GM06990 (cell line): ENCODE measurements at regions not wholly inside any gene's neighbourhood (a gene's known extent, or its start where the extent isn't known, plus 50 kb on each side); places are given as distances from the start of the nearest gene placed in this dataset.

Experiments
- DNase-seq: peaks from one replicate; pipeline ENCODE4 v3.0.0-alpha.2; 2011; ENCODE audit not compliant: insufficient read length; ENCODE audit errors: extremely low read depth
- H3K27me3 ChIP-seq: replicated peaks from 2 replicates; pipeline ENCODE4 v1.6.0; 2011; ENCODE audit warnings: low read length; ENCODE audit not compliant: control insufficient read depth, insufficient read depth
- H3K36me3 ChIP-seq: 2 replicates; pipeline ENCODE4 v1.5.1; 2011; ENCODE audit warnings: low read length; ENCODE audit not compliant: control insufficient read depth, insufficient read depth
- H3K4me3 ChIP-seq: replicated peaks from 2 replicates; pipeline ENCODE4 v1.5.1; 2011; ENCODE audit warnings: low read depth, mild to moderate bottlenecking, control low read depth, low read length
- TF ChIP-seq, protein P1 (sequence below): IDR thresholded peaks from 2 replicates; pipeline ENCODE4 v1.5.1; 2011; ENCODE audit warnings: low read length, control low read depth, mild to moderate bottlenecking, inconsistent platforms; ENCODE audit not compliant: insufficient read depth, poor library complexity, severe bottlenecking

DNA sequence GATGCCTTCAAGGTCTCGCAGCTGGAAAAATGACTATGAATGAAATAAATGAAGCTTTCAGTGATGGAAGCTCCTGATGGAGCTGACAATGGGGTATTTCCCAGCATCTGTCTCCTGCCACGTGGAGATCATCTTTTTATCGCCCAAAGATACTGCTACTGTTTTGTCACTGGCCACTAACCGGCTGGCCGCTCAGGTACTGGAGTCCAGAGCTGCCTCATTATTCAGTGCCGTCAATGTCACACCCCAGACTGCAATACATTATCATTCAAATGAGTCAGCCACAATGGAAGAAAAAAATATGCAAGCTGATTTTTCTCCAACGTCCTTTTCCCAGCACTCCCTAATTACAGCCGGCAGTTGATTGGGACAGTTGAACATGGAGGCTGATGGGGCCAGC, 280.4 kb downstream of the ZSWIM6 start:
- TF ChIP-seq, protein P1, sequence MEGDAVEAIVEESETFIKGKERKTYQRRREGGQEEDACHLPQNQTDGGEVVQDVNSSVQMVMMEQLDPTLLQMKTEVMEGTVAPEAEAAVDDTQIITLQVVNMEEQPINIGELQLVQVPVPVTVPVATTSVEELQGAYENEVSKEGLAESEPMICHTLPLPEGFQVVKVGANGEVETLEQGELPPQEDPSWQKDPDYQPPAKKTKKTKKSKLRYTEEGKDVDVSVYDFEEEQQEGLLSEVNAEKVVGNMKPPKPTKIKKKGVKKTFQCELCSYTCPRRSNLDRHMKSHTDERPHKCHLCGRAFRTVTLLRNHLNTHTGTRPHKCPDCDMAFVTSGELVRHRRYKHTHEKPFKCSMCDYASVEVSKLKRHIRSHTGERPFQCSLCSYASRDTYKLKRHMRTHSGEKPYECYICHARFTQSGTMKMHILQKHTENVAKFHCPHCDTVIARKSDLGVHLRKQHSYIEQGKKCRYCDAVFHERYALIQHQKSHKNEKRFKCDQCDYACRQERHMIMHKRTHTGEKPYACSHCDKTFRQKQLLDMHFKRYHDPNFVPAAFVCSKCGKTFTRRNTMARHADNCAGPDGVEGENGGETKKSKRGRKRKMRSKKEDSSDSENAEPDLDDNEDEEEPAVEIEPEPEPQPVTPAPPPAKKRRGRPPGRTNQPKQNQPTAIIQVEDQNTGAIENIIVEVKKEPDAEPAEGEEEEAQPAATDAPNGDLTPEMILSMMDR, result no peak
- no peak overlapping the region for H3K4me3 ChIP-seq
- DNase-seq, result no peak
- H3K27me3 ChIP-seq, result no peaks in the 10 kb centered on the region; the same call in none of the 2 replicates
- H3K36me3 ChIP-seq, result no peaks in the 10 kb centered on the region

DNA sequence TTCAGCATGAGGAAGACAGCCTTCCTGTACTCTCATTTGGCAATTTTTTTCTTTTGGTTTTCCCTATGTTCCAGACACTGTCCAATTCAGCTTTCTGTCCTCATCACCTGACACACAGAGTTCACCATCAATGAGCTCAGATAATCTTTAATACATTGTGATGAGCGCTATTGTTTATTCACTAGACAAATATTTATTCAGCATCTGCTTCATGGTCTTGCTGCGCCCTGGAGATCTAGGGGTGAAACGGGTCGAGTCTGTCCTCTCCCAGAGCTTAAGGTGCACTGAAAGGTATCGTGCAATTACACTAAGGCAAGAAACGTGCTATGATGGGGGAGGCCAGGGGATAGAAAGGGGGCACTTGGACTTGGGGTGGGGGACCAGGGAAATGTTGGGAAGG, 281.6 kb downstream of the ZSWIM6 start:
- no peaks in the 10 kb centered on the region; the same call in none of the 2 replicates for H3K27me3 ChIP-seq

DNA sequence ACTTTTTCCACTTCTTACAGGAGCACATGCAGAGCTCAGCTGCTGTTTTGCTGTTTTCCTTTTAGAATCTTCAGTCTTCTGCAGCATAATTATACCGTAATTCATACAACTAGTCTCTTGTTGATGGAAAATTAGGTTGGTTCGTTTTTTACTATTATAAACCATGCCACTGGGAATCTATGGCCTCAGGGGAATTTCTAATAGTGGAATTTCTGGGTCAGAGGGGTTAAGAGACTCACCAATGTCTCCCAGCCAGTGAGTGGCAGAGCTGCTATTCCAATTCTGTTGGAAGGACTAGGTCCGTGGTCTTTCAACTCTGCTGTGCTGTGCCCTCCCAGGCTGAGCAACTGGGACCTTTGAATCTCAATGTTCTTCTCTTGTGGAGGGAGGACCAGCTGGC, 282.5 kb downstream of the ZSWIM6 start:
- no peaks in the 10 kb centered on the region; the same call in none of the 2 replicates for H3K27me3 ChIP-seq
- H3K36me3 ChIP-seq, result no peaks in the 10 kb centered on the region
- DNase-seq, result no peak
- no peak overlapping the region for H3K4me3 ChIP-seq
- TF ChIP-seq, protein P1, result no peak

More for the DNA sequence above, 281.6 kb downstream of the ZSWIM6 start:
- H3K4me3 ChIP-seq, result no peak overlapping the region
- H3K36me3 ChIP-seq, result no peaks in the 10 kb centered on the region
- DNase-seq, result no peak
- TF ChIP-seq, protein P1, result no peak

DNA sequence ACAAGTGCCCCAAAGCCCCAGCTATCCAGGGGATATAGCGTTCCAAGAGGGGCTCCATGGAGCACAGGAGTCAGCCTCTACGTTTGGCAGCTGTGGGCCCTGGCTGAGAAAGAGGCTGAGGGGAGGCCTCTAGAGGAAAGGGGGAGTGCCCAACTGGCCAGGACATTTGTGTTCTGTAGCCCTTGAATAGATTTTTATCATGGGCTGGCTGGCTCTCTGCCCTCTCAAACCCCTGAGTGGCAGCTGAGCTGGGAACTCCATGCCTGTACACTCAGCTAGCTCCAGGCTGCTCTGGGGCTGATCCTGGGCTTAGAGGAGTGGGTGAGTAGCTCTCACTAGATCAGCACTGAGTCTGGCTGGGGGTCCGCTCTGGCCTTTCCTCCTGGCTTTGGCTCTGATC, 285.0 kb downstream of the ZSWIM6 start:
- TF ChIP-seq, protein P1, result no peak
- Histone ChIP-seq H3K27me3 (no peaks in the 10 kb centered on the region; the same call in none of the 2 replicates), H3K36me3 (no peaks in the 10 kb centered on the region), H3K4me3 (no peak overlapping the region)
- no peak for DNase-seq

DNA sequence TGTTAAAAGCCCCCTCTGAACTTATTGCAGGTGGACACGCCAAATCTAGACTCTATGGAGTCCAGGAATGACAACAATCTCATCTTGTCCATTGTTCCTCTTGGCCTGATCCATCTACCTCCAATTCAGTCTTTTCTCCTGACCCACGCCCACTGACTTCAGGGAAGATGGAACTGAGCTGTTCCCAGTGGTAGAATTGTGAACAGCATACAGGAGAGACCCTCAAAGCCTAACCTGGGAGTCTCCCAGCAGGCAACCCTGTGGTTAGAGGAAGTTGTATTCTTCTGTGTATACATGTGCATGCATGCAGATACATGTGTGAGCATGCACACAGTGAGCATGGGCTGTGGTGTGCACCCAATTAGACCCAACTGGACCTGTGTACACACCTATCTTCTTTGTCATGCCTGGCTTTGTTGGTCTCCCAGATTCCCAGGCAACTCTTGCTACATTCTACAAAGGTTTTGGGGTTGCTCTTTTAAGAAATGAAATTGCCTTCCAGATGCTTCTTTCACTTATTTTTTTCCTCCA, 286.0 kb downstream of the ZSWIM6 start:
- no peak for DNase-seq
- no peak overlapping the region for H3K4me3 ChIP-seq
- no peaks in the 10 kb centered on the region for H3K36me3 ChIP-seq
- TF ChIP-seq, protein P1, result no peak
- H3K27me3 ChIP-seq, result no peaks in the 10 kb centered on the region; the same call in none of the 2 replicates

DNA sequence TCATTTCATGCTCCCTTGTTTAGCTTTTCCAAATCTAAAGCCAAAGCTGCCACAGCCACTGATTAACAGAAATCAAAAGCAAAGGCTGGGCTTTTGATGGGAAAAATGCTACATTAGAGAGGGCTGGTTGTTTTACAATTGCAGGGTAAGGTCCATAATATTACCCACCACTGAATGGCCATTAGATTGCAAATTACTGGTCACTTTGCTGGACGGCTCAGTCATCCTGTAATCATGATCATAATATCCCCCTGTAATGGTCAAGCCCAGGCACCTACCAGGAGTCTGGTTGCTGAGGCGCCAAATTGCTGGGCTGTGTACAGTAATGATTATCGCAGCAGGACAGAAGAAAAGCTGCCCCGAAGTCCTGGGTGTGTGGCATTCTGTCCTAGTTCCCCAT, 286.5 kb downstream of the ZSWIM6 start:
- Histone ChIP-seq H3K27me3 (no peaks in the 10 kb centered on the region; the same call in none of the 2 replicates), H3K36me3 (no peaks in the 10 kb centered on the region), H3K4me3 (no peak overlapping the region)
- TF ChIP-seq, protein P1, result no peak
- no peak for DNase-seq
